ENCODE measurements at regions not wholly inside any gene's neighbourhood (a gene's known extent, or its start where the extent isn't known, plus 50 kb on each side); places are given as distances from the start of the nearest gene placed in this dataset.

GRCh38 chr6:145548933-145549648, 186.2 kb downstream of the EPM2A start:
- TF ChIP-seq, protein P1, sequence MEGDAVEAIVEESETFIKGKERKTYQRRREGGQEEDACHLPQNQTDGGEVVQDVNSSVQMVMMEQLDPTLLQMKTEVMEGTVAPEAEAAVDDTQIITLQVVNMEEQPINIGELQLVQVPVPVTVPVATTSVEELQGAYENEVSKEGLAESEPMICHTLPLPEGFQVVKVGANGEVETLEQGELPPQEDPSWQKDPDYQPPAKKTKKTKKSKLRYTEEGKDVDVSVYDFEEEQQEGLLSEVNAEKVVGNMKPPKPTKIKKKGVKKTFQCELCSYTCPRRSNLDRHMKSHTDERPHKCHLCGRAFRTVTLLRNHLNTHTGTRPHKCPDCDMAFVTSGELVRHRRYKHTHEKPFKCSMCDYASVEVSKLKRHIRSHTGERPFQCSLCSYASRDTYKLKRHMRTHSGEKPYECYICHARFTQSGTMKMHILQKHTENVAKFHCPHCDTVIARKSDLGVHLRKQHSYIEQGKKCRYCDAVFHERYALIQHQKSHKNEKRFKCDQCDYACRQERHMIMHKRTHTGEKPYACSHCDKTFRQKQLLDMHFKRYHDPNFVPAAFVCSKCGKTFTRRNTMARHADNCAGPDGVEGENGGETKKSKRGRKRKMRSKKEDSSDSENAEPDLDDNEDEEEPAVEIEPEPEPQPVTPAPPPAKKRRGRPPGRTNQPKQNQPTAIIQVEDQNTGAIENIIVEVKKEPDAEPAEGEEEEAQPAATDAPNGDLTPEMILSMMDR (conservative IDR thresholded peaks at IDR 0.05; ENCODE audit: low read depth, low read length), result no peak
- no peak for TF ChIP-seq EZH2 (IDR thresholded peaks at IDR 0.05; ENCODE audit: borderline replicate concordance, low read depth, low read length, poor library complexity, severe bottlenecking)
